ENCODE measurements at regions not wholly inside any gene's neighbourhood (a gene's known extent, or its start where the extent isn't known, plus 50 kb on each side); places are given as distances from the start of the nearest gene placed in this dataset.
A peak's percentile ranks its signal among the peaks of the same experiment; 100 is the strongest.

DNA sequence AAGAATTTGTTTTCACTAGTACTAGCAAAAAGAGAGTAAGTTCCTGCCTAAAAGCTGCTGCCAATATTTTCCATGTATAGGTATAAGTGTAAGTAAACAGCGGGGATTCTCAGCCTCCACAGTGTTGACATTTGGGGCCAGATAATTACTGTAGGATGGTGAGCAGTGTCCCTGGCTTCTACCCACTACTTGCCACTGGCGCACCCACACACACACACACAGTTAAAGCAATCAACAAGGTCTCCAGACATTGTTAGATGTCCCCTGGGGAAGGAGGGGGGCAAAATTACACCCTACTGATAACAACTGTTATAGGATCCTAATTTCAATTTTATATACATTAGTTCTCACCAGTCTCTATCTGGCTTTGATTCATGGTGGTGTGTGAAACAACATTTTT, 417.0 kb upstream of the PSMD7 start:
- Histone ChIP-seq H3K36me3 (ENCODE audit: control insufficient read depth, insufficient read depth, low read length, severe bottlenecking) (no peaks in the 10 kb centered on the region), H3K4me3 (ENCODE audit: low read length) (no peak overlapping the region), H3K27me3 (replicated peaks; ENCODE audit: control insufficient read depth, insufficient read depth, low read length) (peaks cover 11% of the 10 kb centered on the region), H3K4me1 (ENCODE audit: control insufficient read depth, insufficient read depth, low read length) (no peaks in the 10 kb centered on the region), H3K9ac (ENCODE audit: low read length) (no peak overlapping the region), H3K9me3 (ENCODE audit: control insufficient read depth, low read length) (no peaks in the 10 kb centered on the region)
- no peak for DNase-seq (ENCODE audit: low read depth)

- H3K9ac ChIP-seq (ENCODE audit: low read length), result no peak overlapping the region
- peaks cover 11% of the 10 kb centered on the region for H3K27me3 ChIP-seq (replicated peaks; ENCODE audit: control insufficient read depth, insufficient read depth, low read length)
- no peaks in the 10 kb centered on the region for H3K9me3 ChIP-seq (ENCODE audit: control insufficient read depth, low read length)
- DNase-seq (ENCODE audit: low read depth), result peak; percentile 84
- no peak overlapping the region for H3K4me3 ChIP-seq (ENCODE audit: low read length)
- H3K4me1 ChIP-seq (ENCODE audit: control insufficient read depth, insufficient read depth, low read length), result no peaks in the 10 kb centered on the region
- H3K36me3 ChIP-seq (ENCODE audit: control insufficient read depth, insufficient read depth, low read length, severe bottlenecking), result no peaks in the 10 kb centered on the region
Measured at GRCh38 chr16:73878611-73879010, 418.0 kb upstream of the PSMD7 start.

GRCh38 chr16:73877150-73877549, 419.5 kb upstream of the PSMD7 start:
- no peak overlapping the region for H3K4me3 ChIP-seq (ENCODE audit: low read length)
- H3K9me3 ChIP-seq (ENCODE audit: control insufficient read depth, low read length), result no peaks in the 10 kb centered on the region
- DNase-seq (ENCODE audit: low read depth), result no peak
- no peaks in the 10 kb centered on the region for H3K4me1 ChIP-seq (ENCODE audit: control insufficient read depth, insufficient read depth, low read length)
- H3K9ac ChIP-seq (ENCODE audit: low read length), result no peak overlapping the region
- H3K36me3 ChIP-seq (ENCODE audit: control insufficient read depth, insufficient read depth, low read length, severe bottlenecking), result no peaks in the 10 kb centered on the region
- peaks cover 11% of the 10 kb centered on the region for H3K27me3 ChIP-seq (replicated peaks; ENCODE audit: control insufficient read depth, insufficient read depth, low read length)

- H3K4me1 ChIP-seq (ENCODE audit: control insufficient read depth, insufficient read depth, low read length), result no peaks in the 10 kb centered on the region
- H3K4me3 ChIP-seq (ENCODE audit: low read length), result no peak overlapping the region
- DNase-seq (ENCODE audit: low read depth), result no peak
- H3K9me3 ChIP-seq (ENCODE audit: control insufficient read depth, low read length), result no peaks in the 10 kb centered on the region
- no peaks in the 10 kb centered on the region for H3K36me3 ChIP-seq (ENCODE audit: control insufficient read depth, insufficient read depth, low read length, severe bottlenecking)
- H3K27me3 ChIP-seq (replicated peaks; ENCODE audit: control insufficient read depth, insufficient read depth, low read length), result peaks cover 11% of the 10 kb centered on the region
- no peak overlapping the region for H3K9ac ChIP-seq (ENCODE audit: low read length)
Measured at GRCh38 chr16:73875996-73876690, 420.5 kb upstream of the PSMD7 start.

- Histone ChIP-seq H3K4me3 (ENCODE audit: low read length) (no peak overlapping the region), H3K27me3 (replicated peaks; ENCODE audit: control insufficient read depth, insufficient read depth, low read length) (peaks cover 7% of the 10 kb centered on the region), H3K36me3 (ENCODE audit: control insufficient read depth, insufficient read depth, low read length, severe bottlenecking) (no peaks in the 10 kb centered on the region), H3K4me1 (ENCODE audit: control insufficient read depth, insufficient read depth, low read length) (no peaks in the 10 kb centered on the region), H3K9ac (ENCODE audit: low read length) (no peak overlapping the region), H3K9me3 (ENCODE audit: control insufficient read depth, low read length) (no peaks in the 10 kb centered on the region)
- no peak for DNase-seq (ENCODE audit: low read depth)
Measured at GRCh38 chr16:73874324-73874723, 422.3 kb upstream of the PSMD7 start.

GRCh38 chr16:73873643-73874042, 423.0 kb upstream of the PSMD7 start:
- DNase-seq (ENCODE audit: low read depth), result no peak
- peaks cover 10% of the 10 kb centered on the region for H3K27me3 ChIP-seq (replicated peaks; ENCODE audit: control insufficient read depth, insufficient read depth, low read length)
- no peak overlapping the region for H3K4me3 ChIP-seq (ENCODE audit: low read length)
- H3K9me3 ChIP-seq (ENCODE audit: control insufficient read depth, low read length), result no peaks in the 10 kb centered on the region
- H3K9ac ChIP-seq (ENCODE audit: low read length), result no peak overlapping the region
- H3K4me1 ChIP-seq (ENCODE audit: control insufficient read depth, insufficient read depth, low read length), result no peaks in the 10 kb centered on the region
- H3K36me3 ChIP-seq (ENCODE audit: control insufficient read depth, insufficient read depth, low read length, severe bottlenecking), result no peaks in the 10 kb centered on the region

DNA sequence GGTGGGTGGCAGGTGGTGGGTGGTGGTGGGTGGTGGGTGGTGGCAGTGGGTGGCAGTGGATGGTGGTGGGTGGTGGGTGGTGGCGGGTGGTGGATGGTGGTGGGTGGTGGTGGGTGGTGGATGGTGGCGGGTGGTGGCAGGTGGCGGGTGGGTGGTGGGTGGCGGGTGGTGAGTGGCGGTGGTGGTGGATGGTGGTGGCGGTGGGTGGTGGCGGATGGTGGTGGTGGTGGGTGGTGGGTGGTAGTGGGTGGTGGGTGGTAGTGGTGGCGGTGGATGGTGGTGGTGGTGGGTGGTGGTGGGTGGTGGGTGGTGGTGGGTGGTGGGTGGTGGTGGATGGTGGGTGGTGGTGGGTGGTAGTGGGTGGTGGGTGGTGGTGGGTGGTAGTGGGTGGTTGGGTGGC, 423.8 kb upstream of the PSMD7 start:
- no peak for DNase-seq (ENCODE audit: low read depth)
- Histone ChIP-seq H3K27me3 (replicated peaks; ENCODE audit: control insufficient read depth, insufficient read depth, low read length) (peaks cover 10% of the 10 kb centered on the region), H3K9me3 (ENCODE audit: control insufficient read depth, low read length) (no peaks in the 10 kb centered on the region), H3K9ac (ENCODE audit: low read length) (no peak overlapping the region), H3K4me3 (ENCODE audit: low read length) (no peak overlapping the region), H3K36me3 (ENCODE audit: control insufficient read depth, insufficient read depth, low read length, severe bottlenecking) (no peaks in the 10 kb centered on the region), H3K4me1 (ENCODE audit: control insufficient read depth, insufficient read depth, low read length) (no peaks in the 10 kb centered on the region)

DNA sequence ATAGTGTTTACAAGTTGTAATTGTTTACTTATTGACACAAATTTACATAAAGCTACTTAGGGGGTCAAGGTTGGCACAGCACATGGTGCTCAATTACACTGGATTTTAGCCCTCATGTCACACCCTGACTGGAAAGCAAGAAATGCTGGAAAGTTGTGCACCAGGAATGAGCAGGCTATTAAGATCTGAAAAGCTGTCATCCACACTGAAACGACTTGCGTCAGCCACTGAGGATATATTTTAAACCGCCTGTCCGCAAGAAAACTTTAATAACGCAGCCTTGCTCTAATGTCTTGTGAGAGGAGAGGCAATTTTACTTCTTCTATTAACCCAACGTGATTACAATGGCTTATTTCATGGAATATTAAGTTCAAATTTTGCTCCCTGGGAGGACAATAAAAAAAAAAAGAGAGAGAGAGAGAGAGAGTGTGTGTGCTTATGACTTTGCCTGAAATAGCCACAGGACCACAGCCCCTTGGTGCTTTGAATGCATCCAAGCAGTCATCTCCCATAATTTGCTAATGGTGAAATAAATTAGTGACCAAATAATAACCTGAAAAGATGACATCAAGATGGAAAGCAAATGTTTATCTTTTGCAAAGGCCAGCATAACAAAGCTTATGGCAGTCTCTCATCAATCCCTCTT, 425.4 kb upstream of the PSMD7 start:
- H3K36me3 ChIP-seq (ENCODE audit: control insufficient read depth, insufficient read depth, low read length, severe bottlenecking), result no peaks in the 10 kb centered on the region
- H3K4me3 ChIP-seq (ENCODE audit: low read length), result no peak overlapping the region
- DNase-seq (ENCODE audit: low read depth), result no peak
- no peaks in the 10 kb centered on the region for H3K9me3 ChIP-seq (ENCODE audit: control insufficient read depth, low read length)
- no peaks in the 10 kb centered on the region for H3K4me1 ChIP-seq (ENCODE audit: control insufficient read depth, insufficient read depth, low read length)
- H3K9ac ChIP-seq (ENCODE audit: low read length), result no peak overlapping the region
- H3K27me3 ChIP-seq (replicated peaks; ENCODE audit: control insufficient read depth, insufficient read depth, low read length), result peaks cover 18% of the 10 kb centered on the region

GRCh38 chr16:73869126-73869525, 427.5 kb upstream of the PSMD7 start:
- H3K9ac ChIP-seq (ENCODE audit: low read length), result no peak overlapping the region
- H3K9me3 ChIP-seq (ENCODE audit: control insufficient read depth, low read length), result no peaks in the 10 kb centered on the region
- no peaks in the 10 kb centered on the region for H3K4me1 ChIP-seq (ENCODE audit: control insufficient read depth, insufficient read depth, low read length)

DNA sequence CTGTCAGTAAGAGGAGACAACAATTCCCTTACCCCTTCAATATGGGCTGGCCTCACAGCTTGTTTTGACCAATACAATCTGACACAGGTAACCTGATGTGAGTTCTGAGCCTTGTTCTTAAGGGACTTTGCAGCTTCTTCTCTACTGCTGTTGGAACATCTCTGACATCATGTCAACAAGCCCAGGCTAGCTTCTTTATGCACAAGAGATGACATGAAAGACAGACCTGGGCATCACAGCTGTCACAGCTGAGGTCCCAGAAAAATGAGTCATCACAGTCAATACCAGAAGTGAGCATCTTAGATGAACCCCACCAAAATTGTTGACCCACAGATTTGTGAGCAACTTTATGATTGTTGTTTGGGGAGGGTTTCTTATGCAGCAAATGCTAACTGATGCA, 431.7 kb upstream of the PSMD7 start:
- Histone ChIP-seq H3K27me3 (replicated peaks; ENCODE audit: control insufficient read depth, insufficient read depth, low read length) (peaks cover 15% of the 10 kb centered on the region), H3K9me3 (ENCODE audit: control insufficient read depth, low read length) (no peaks in the 10 kb centered on the region), H3K4me1 (ENCODE audit: control insufficient read depth, insufficient read depth, low read length) (no peaks in the 10 kb centered on the region), H3K4me3 (ENCODE audit: low read length) (no peak overlapping the region), H3K9ac (ENCODE audit: low read length) (no peak overlapping the region), H3K36me3 (ENCODE audit: control insufficient read depth, insufficient read depth, low read length, severe bottlenecking) (no peaks in the 10 kb centered on the region)
- no peak for DNase-seq (ENCODE audit: low read depth)

More at GRCh38 chr16:73869126-73869525, 427.5 kb upstream of the PSMD7 start:
- H3K36me3 ChIP-seq (ENCODE audit: control insufficient read depth, insufficient read depth, low read length, severe bottlenecking), result no peaks in the 10 kb centered on the region
- H3K27me3 ChIP-seq (replicated peaks; ENCODE audit: control insufficient read depth, insufficient read depth, low read length), result peaks cover 18% of the 10 kb centered on the region
- no peak for DNase-seq (ENCODE audit: low read depth)
- H3K4me3 ChIP-seq (ENCODE audit: low read length), result no peak overlapping the region

- H3K36me3 ChIP-seq (ENCODE audit: control insufficient read depth, insufficient read depth, low read length, severe bottlenecking), result no peaks in the 10 kb centered on the region
- no peaks in the 10 kb centered on the region for H3K9me3 ChIP-seq (ENCODE audit: control insufficient read depth, low read length)
- no peaks in the 10 kb centered on the region for H3K27me3 ChIP-seq (replicated peaks; ENCODE audit: control insufficient read depth, insufficient read depth, low read length)
- H3K9ac ChIP-seq (ENCODE audit: low read length), result no peak overlapping the region
- DNase-seq (ENCODE audit: low read depth), result no peak
- H3K4me1 ChIP-seq (ENCODE audit: control insufficient read depth, insufficient read depth, low read length), result no peaks in the 10 kb centered on the region
- H3K4me3 ChIP-seq (ENCODE audit: low read length), result no peak overlapping the region
Measured at GRCh38 chr16:73858326-73858725, 438.3 kb upstream of the PSMD7 start.

DNA sequence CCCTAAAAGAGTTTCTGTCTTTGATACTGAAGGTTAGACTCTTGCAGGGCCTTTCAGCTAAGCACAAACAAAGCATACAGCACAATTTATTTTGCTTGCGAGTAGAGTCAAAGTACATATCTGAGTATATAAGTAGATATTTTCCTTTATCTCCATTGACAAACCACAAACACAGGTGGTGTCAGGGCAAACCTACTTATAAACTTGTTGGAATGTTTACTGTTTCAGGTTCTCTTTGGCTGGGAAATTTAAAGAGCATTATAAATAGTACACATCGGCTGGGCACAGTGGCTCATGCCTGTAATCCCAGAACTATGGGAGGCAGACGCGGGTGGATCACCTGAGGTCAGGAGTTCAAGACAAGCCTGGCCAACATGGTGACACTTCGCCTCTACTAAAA, 442.6 kb upstream of the PSMD7 start:
- Histone ChIP-seq H3K9ac (ENCODE audit: low read length) (no peak overlapping the region), H3K4me1 (ENCODE audit: control insufficient read depth, insufficient read depth, low read length) (no peaks in the 10 kb centered on the region), H3K27me3 (replicated peaks; ENCODE audit: control insufficient read depth, insufficient read depth, low read length) (no peaks in the 10 kb centered on the region), H3K36me3 (ENCODE audit: control insufficient read depth, insufficient read depth, low read length, severe bottlenecking) (no peaks in the 10 kb centered on the region), H3K9me3 (ENCODE audit: control insufficient read depth, low read length) (no peaks in the 10 kb centered on the region), H3K4me3 (ENCODE audit: low read length) (no peak overlapping the region)
- no peak for DNase-seq (ENCODE audit: low read depth)

Data from adipocyte (in vitro differentiated cells).